Vagina (tissue), 2 donors: ENCODE measurements at regions not wholly inside any gene's neighbourhood (a gene's known extent, or its start where the extent isn't known, plus 50 kb on each side); places are given as distances from the start of the nearest gene placed in this dataset.

ENCODE experiments used
- CTCF ChIP-seq, 3 experiments: fragments of 450-650 bp in 2 of 3; fragments of 200-600 bp in 1 of 3; sonication (generic) in 1 of 3; IDR thresholded peaks; one replicate each; pipeline ENCODE4 v1.5.1; 2017 to 2019; ENCODE audit warnings: antibody characterized with exemption in 3 of 3, mild to moderate bottlenecking in 2 of 3, moderate library complexity in 2 of 3
- POLR2A ChIP-seq, 2 donors: fragments of 450-650 bp; IDR thresholded peaks; one replicate each; pipeline ENCODE4 v1.6.1; 2017; ENCODE audit warnings: antibody characterized with exemption in 2 of 2, mild to moderate bottlenecking in 2 of 2, moderate library complexity in 2 of 2
- POLR2AphosphoS5 ChIP-seq, 2 donors: sonication (generic); formaldehyde crosslinking; IDR thresholded peaks; one replicate each; pipeline ENCODE4 v1.9.0; 2017; ENCODE audit warnings: antibody characterized with exemption in 2 of 2, mild to moderate bottlenecking in 2 of 2, low read depth in 1 of 2; ENCODE audit not compliant: insufficient read depth in 1 of 2

DNA sequence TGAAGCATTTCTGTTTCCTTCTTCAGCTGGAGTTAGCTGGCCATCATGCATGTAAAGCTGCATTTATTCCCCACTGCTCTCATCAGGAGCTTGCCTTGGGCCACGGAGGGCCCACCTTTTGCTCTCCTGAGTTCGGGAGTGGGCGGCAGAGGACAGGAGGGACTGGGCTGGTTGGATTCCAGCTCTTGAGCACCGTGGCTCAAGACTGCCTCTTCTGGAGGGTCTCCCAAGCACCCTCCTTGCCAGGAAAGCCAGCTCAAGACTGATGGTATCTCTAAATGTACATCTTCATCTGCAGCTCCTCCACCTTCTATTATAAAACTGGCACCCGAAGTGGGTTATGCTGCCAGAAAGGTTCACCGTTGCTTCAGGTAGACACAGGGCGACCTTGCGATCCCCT is 399.6 kb upstream of the IRX1 start:
- TF ChIP-seq CTCF (IDR thresholded peaks at IDR 0.05): no peak
- no peak for TF ChIP-seq POLR2A (IDR thresholded peaks at IDR 0.05)
- no peak for TF ChIP-seq POLR2AphosphoS5 (IDR thresholded peaks at IDR 0.05; ENCODE audit: insufficient read depth in 1 of 2, low read depth in 1 of 2)
